ENCODE measurements at regions not wholly inside any gene's neighbourhood (a gene's known extent, or its start where the extent isn't known, plus 50 kb on each side); places are given as distances from the start of the nearest gene placed in this dataset.

DNA sequence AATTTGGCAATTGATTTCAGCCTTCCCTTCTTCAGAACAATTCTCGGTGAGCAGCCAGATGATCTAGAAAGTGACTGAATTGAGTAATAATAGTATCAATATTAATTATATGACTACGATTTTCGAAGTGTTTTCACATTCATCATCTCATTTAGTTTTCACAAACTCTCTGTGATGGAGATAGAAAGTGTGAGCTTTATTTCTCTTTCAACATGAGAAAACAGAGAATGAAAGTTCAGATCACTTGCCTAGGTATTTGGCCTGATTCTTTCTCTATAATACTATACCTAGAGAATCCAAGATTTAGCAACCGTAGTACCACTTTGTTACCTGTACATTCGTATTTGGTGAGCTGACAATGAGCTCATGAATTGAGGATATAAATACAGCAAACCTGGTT is 739.2 kb upstream of the NR2F2 start:
- TF ChIP-seq ZNF274 (IDR thresholded peaks at IDR 0.05; ENCODE audit: low read depth, low read length), result no peak
- no peak for TF ChIP-seq YY1 (IDR thresholded peaks at IDR 0.05; ENCODE audit: insufficient read depth, insufficient read length)
- no peak for TF ChIP-seq SUZ12 (IDR thresholded peaks at IDR 0.05; ENCODE audit: extremely low read depth, insufficient read depth, insufficient read length)
